Neural cell (in vitro differentiated cells): ENCODE measurements at regions not wholly inside any gene's neighbourhood (a gene's known extent, or its start where the extent isn't known, plus 50 kb on each side); places are given as distances from the start of the nearest gene placed in this dataset.

Source experiments
- H2AFZ ChIP-seq: fragments of 200-600, 300-800 bp; sonication (generic), shearing (Covaris generic); 2 replicates; pipeline ENCODE4 v1.6.0; 2014; ENCODE audit warnings: low read depth, mild to moderate bottlenecking, antibody characterized with exemption, low read length, moderate library complexity
- H3F3A ChIP-seq: fragments of 200-600 bp; shearing (Covaris generic); 2 replicates; pipeline ENCODE4 v1.6.1; 2016; ENCODE audit warnings: mild to moderate bottlenecking, moderate library complexity, mixed read lengths, antibody characterized with exemption, low read length; ENCODE audit not compliant: insufficient read depth, poor library complexity, severe bottlenecking
- H3K27ac ChIP-seq: fragments of 200-600, 300-800 bp; sonication (generic), shearing (Covaris generic); 2 replicates; pipeline ENCODE4 v1.5.1; 2014; ENCODE audit warnings: mild to moderate bottlenecking, low read length, moderate library complexity
- H3K27me3 ChIP-seq: fragments of 300-800, 200-600 bp; sonication (generic), shearing (Covaris generic); 2 replicates; pipeline ENCODE4 v1.6.0; 2014; ENCODE audit warnings: mild to moderate bottlenecking, low read depth, low read length, moderate library complexity; ENCODE audit not compliant: insufficient read depth
- H3K36me3 ChIP-seq: fragments of 300-800, 200-600 bp; sonication (generic), shearing (Covaris generic); 2 replicates; pipeline ENCODE4 v1.5.1; 2014; ENCODE audit warnings: mild to moderate bottlenecking, antibody characterized with exemption, low read length, moderate library complexity; ENCODE audit not compliant: insufficient read depth
- H3K4me2 ChIP-seq: fragments of 300-800, 200-600 bp; sonication (generic), shearing (Covaris generic); 2 replicates; pipeline ENCODE4 v1.6.0; 2014; ENCODE audit warnings: mild to moderate bottlenecking, low read length
- H3K4me3 ChIP-seq: fragments of 300-800, 200-600 bp; sonication (generic), shearing (Covaris generic); 2 replicates; pipeline ENCODE4 v1.5.1; 2014; ENCODE audit warnings: mild to moderate bottlenecking, low read length, moderate library complexity
- H3K79me2 ChIP-seq: fragments of 200-600 bp; shearing (Covaris generic); replicated peaks from 2 replicates; pipeline ENCODE4 v1.6.0; 2014; ENCODE audit warnings: mild to moderate bottlenecking, low read length, moderate library complexity; ENCODE audit not compliant: insufficient read depth
- H3K9ac ChIP-seq: fragments of 300-800, 200-600 bp; sonication (generic), shearing (Covaris generic); 2 replicates; pipeline ENCODE4 v1.6.1; 2016; ENCODE audit warnings: mild to moderate bottlenecking, low read length, mixed read lengths
- H3K9me2 ChIP-seq: fragments of 200-600 bp; shearing (Covaris generic); 2 replicates; pipeline ENCODE4 v1.6.1; 2016; ENCODE audit warnings: mild to moderate bottlenecking, low read length, mixed read lengths; ENCODE audit not compliant: insufficient read depth
- H3K9me3 ChIP-seq: fragments of 200-600, 300-800 bp; sonication (generic), shearing (Covaris generic); 2 replicates; pipeline ENCODE4 v1.6.1; 2016; ENCODE audit warnings: mild to moderate bottlenecking, mixed run types, low read length, moderate library complexity, mixed read lengths
- H4K20me1 ChIP-seq: fragments of 200-600 bp; shearing (Covaris generic); 2 replicates; pipeline ENCODE4 v1.6.1; 2016; ENCODE audit warnings: mild to moderate bottlenecking, mixed run types; ENCODE audit not compliant: insufficient read depth
- CTCF ChIP-seq: fragments of 450-650 bp; IDR thresholded peaks from 2 replicates; pipeline ENCODE4 v1.5.1; 2014; ENCODE audit warnings: antibody characterized with exemption, mild to moderate bottlenecking, moderate library complexity; ENCODE audit not compliant: poor library complexity, severe bottlenecking
- EP300 ChIP-seq: fragments of 450-650 bp; conservative IDR thresholded peaks from 2 replicates; pipeline ENCODE4 v1.6.1; 2014; ENCODE audit warnings: antibody characterized with exemption, mild to moderate bottlenecking, moderate library complexity; ENCODE audit not compliant: poor library complexity, severe bottlenecking
- EZH2 ChIP-seq: fragments of 200-600, 300-800 bp; shearing (Covaris generic), sonication (generic); IDR thresholded peaks from 2 replicates; pipeline ENCODE4 v1.6.1; 2014; ENCODE audit warnings: antibody characterized with exemption, low read length, borderline replicate concordance, mild to moderate bottlenecking; ENCODE audit not compliant: insufficient read depth, poor library complexity, severe bottlenecking
- MXI1 ChIP-seq: fragments of 450-650 bp; conservative IDR thresholded peaks from 2 replicates; pipeline ENCODE4 v1.6.1; 2014; ENCODE audit warnings: antibody characterized with exemption, mild to moderate bottlenecking; ENCODE audit not compliant: poor library complexity, severe bottlenecking
- POLR2AphosphoS5 ChIP-seq: IDR thresholded peaks from 2 replicates; pipeline ENCODE4 v1.6.1; 2012
- RAD21 ChIP-seq: fragments of 450-650 bp; conservative IDR thresholded peaks from 2 replicates; pipeline ENCODE4 v1.6.1; 2014; ENCODE audit warnings: antibody characterized with exemption, mild to moderate bottlenecking, moderate library complexity
- SMC3 ChIP-seq: fragments of 450-650 bp; conservative IDR thresholded peaks from 2 replicates; pipeline ENCODE4 v1.6.1; 2014; ENCODE audit warnings: antibody characterized with exemption, mild to moderate bottlenecking, moderate library complexity; ENCODE audit not compliant: poor library complexity
- TAF1 ChIP-seq: IDR thresholded peaks from 2 replicates; pipeline ENCODE4 v1.6.1; 2012; ENCODE audit warnings: low read depth
- TF ChIP-seq, protein P1 (sequence below): IDR thresholded peaks from 2 replicates; pipeline ENCODE4 v1.6.1; 2012; ENCODE audit warnings: borderline replicate concordance

- H3K27me3 ChIP-seq = no peaks in the 10 kb centered on the region
- no peak overlapping the region for H3K9ac ChIP-seq
- H3K9me2 ChIP-seq = no peaks in the 10 kb centered on the region
- no peak overlapping the region for H3K27ac ChIP-seq
- no peak for TF ChIP-seq SMC3
- TF ChIP-seq RAD21 = no peak
- no peak for TF ChIP-seq TAF1
- no peak for TF ChIP-seq CTCF
- TF ChIP-seq, protein P1, sequence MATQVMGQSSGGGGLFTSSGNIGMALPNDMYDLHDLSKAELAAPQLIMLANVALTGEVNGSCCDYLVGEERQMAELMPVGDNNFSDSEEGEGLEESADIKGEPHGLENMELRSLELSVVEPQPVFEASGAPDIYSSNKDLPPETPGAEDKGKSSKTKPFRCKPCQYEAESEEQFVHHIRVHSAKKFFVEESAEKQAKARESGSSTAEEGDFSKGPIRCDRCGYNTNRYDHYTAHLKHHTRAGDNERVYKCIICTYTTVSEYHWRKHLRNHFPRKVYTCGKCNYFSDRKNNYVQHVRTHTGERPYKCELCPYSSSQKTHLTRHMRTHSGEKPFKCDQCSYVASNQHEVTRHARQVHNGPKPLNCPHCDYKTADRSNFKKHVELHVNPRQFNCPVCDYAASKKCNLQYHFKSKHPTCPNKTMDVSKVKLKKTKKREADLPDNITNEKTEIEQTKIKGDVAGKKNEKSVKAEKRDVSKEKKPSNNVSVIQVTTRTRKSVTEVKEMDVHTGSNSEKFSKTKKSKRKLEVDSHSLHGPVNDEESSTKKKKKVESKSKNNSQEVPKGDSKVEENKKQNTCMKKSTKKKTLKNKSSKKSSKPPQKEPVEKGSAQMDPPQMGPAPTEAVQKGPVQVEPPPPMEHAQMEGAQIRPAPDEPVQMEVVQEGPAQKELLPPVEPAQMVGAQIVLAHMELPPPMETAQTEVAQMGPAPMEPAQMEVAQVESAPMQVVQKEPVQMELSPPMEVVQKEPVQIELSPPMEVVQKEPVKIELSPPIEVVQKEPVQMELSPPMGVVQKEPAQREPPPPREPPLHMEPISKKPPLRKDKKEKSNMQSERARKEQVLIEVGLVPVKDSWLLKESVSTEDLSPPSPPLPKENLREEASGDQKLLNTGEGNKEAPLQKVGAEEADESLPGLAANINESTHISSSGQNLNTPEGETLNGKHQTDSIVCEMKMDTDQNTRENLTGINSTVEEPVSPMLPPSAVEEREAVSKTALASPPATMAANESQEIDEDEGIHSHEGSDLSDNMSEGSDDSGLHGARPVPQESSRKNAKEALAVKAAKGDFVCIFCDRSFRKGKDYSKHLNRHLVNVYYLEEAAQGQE = no peak
- TF ChIP-seq POLR2AphosphoS5 = no peak
- no peak for TF ChIP-seq MXI1
- TF ChIP-seq EP300 = no peak
- TF ChIP-seq EZH2 = no peak
- H3K4me3 ChIP-seq = no peak overlapping the region
- H3F3A ChIP-seq = no peaks in the 10 kb centered on the region
- H2AFZ ChIP-seq = no peak overlapping the region
- no peaks in the 10 kb centered on the region for H3K9me3 ChIP-seq
- no peaks in the 10 kb centered on the region for H4K20me1 ChIP-seq
- H3K4me2 ChIP-seq = no peak overlapping the region
- no peaks in the 10 kb centered on the region for H3K36me3 ChIP-seq
- no peaks in the 10 kb centered on the region for H3K79me2 ChIP-seq
Measured at GRCh38 chr6:76633259-76633658, 560.8 kb upstream of the IMPG1 start.

DNA sequence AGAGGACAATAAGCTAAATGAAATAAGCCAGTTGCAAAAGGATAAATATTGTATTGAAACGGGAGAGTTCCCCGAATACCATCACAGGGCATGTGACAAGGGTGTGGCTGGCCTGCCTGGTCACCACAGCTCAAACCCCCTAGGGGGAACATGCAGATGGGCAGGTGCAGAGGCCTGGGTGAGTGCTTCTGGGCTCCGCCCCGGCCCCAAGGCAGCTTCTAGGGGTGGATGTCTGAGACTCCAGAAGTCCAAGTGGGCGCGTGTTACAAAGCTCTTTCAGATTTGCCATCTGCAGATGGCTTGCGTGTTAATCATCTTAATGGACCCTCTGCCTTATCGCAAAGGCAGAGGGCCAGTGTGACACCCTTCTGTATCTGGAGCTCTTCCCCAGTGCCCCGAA lies 559.2 kb upstream of the IMPG1 start:
- Histone ChIP-seq H3K4me3 (no peak overlapping the region), H3K27ac (no peak overlapping the region), H3K79me2 (no peaks in the 10 kb centered on the region), H3K9me2 (no peaks in the 10 kb centered on the region), H3K4me2 (no peak overlapping the region), H3K9ac (no peak overlapping the region), H2AFZ (no peak overlapping the region), H3K36me3 (no peaks in the 10 kb centered on the region), H3K27me3 (no peaks in the 10 kb centered on the region), H4K20me1 (no peaks in the 10 kb centered on the region), H3F3A (no peaks in the 10 kb centered on the region), H3K9me3 (no peaks in the 10 kb centered on the region)
- no peak for TF ChIP-seq RAD21
- TF ChIP-seq, protein P1 = no peak
- no peak for TF ChIP-seq CTCF
- TF ChIP-seq POLR2AphosphoS5 = no peak
- no peak for TF ChIP-seq EZH2
- TF ChIP-seq EP300 = no peak
- no peak for TF ChIP-seq SMC3
